Liver (tissue), 8 donors: ENCODE measurements at regions not wholly inside any gene's neighbourhood (a gene's known extent, or its start where the extent isn't known, plus 50 kb on each side); places are given as distances from the start of the nearest gene placed in this dataset.

Source experiments
- DNase-seq: peaks from one replicate; pipeline ENCODE4 v3.0.0-alpha.2; 2017; ENCODE audit warnings: low spot score
- H3K27ac ChIP-seq, 2 donors: one replicate each; pipeline ENCODE4 v1.7.0; 2013; ENCODE audit warnings: inconsistent platforms in 2 of 2, low read length in 2 of 2, control low read depth in 1 of 2, low read depth in 1 of 2, mild to moderate bottlenecking in 1 of 2
- H3K27me3 ChIP-seq, 4 donors: one replicate each; pipeline versions ENCODE4 v1.6.1 to v1.7.0; 2013; ENCODE audit warnings: low read length in 3 of 4, inconsistent platforms in 1 of 4, mild to moderate bottlenecking in 1 of 4, moderate library complexity in 1 of 4; ENCODE audit not compliant: control insufficient read depth in 4 of 4, insufficient read depth in 4 of 4
- H3K36me3 ChIP-seq, 4 donors: one replicate each; pipeline versions ENCODE4 v1.6.1 to v1.7.0; 2013; ENCODE audit warnings: low read length in 3 of 4, mild to moderate bottlenecking in 3 of 4, low read depth in 1 of 4, moderate library complexity in 1 of 4; ENCODE audit not compliant: control insufficient read depth in 4 of 4, insufficient read depth in 3 of 4
- H3K4me1 ChIP-seq, 4 donors: one replicate each; pipeline versions ENCODE4 v1.6.1 to v1.7.0; 2013; ENCODE audit warnings: low read length in 3 of 4, mild to moderate bottlenecking in 3 of 4, moderate library complexity in 1 of 4; ENCODE audit not compliant: control insufficient read depth in 4 of 4, insufficient read depth in 4 of 4
- H3K4me3 ChIP-seq, 3 donors: one replicate each; pipeline versions ENCODE4 v1.6.1 to v1.7.0; 2013; ENCODE audit warnings: low read length in 3 of 3, control low read depth in 1 of 3, low read depth in 1 of 3, mild to moderate bottlenecking in 1 of 3
- H3K9ac ChIP-seq, 2 donors: one replicate each; pipeline ENCODE4 v1.7.0; 2013; ENCODE audit warnings: low read length in 2 of 2, mild to moderate bottlenecking in 2 of 2, moderate library complexity in 2 of 2, control low read depth in 1 of 2, low read depth in 1 of 2
- H3K9me3 ChIP-seq, 4 donors: one replicate each; pipeline versions ENCODE4 v1.6.1 to v1.7.0; 2013; ENCODE audit warnings: low read length in 3 of 4; ENCODE audit not compliant: control insufficient read depth in 4 of 4
- FOXA1 ChIP-seq: IDR thresholded peaks from 2 replicates; pipeline ENCODE4 v1.6.1; 2016; ENCODE audit warnings: antibody characterized with exemption
- GABPA ChIP-seq, 2 donors: IDR thresholded peaks in 1 of 2; conservative IDR thresholded peaks in 1 of 2; 2 replicates each; pipeline ENCODE4 v1.6.1; 2016; ENCODE audit warnings: antibody characterized with exemption in 2 of 2, mild to moderate bottlenecking in 1 of 2, moderate library complexity in 1 of 2
- HNF4A ChIP-seq, 2 donors: conservative IDR thresholded peaks; 2 replicates each; pipeline ENCODE4 v1.6.1; 2016; ENCODE audit warnings: antibody characterized with exemption in 2 of 2, mild to moderate bottlenecking in 2 of 2
- HNF4G ChIP-seq: IDR thresholded peaks from 2 replicates; pipeline ENCODE4 v1.6.1; 2016; ENCODE audit warnings: antibody characterized with exemption
- NR2F2 ChIP-seq: IDR thresholded peaks from 2 replicates; pipeline ENCODE4 v1.6.1; 2016; ENCODE audit warnings: antibody characterized with exemption
- RAD21 ChIP-seq, 2 donors: IDR thresholded peaks; 2 replicates each; pipeline ENCODE4 v1.6.1; 2016; ENCODE audit warnings: antibody characterized with exemption in 2 of 2, mild to moderate bottlenecking in 2 of 2
- RXRA ChIP-seq, 2 donors: IDR thresholded peaks; 2 replicates each; pipeline ENCODE4 v1.6.1; 2017 to 2018; ENCODE audit warnings: antibody characterized with exemption in 2 of 2, mild to moderate bottlenecking in 1 of 2
- TAF1 ChIP-seq: conservative IDR thresholded peaks from 2 replicates; pipeline ENCODE4 v1.6.1; 2016; ENCODE audit warnings: antibody characterized with exemption, mild to moderate bottlenecking
- YY1 ChIP-seq: IDR thresholded peaks from 2 replicates; pipeline ENCODE4 v1.6.1; 2016; ENCODE audit warnings: antibody characterized with exemption, mild to moderate bottlenecking
- WGBS: extraction: QIAGEN DNeasy Blood & Tissue Kit; methylation state at CpG from one replicate; pipeline ENCODE4 v1.1.7; 2013; 5-methylcytosine and 5-hydroxymethylcytosine counted together
- TF ChIP-seq, protein P1 (sequence below): IDR thresholded peaks from 2 replicates; pipeline ENCODE4 v1.6.1; 2016; ENCODE audit warnings: antibody characterized with exemption
- TF ChIP-seq, protein P2 (sequence below): IDR thresholded peaks from 2 replicates; pipeline ENCODE4 v1.6.1; 2016; ENCODE audit warnings: antibody characterized with exemption
- TF ChIP-seq, protein P3 (sequence below): fragments of 150-350 bp; IDR thresholded peaks from 2 replicates; pipeline ENCODE4 v1.5.1; 2017; ENCODE audit warnings: improper control_type of control experiment, low read depth, low read length; ENCODE audit not compliant: missing input control
- TF ChIP-seq, protein P4 (sequence below): IDR thresholded peaks from 2 replicates; pipeline ENCODE4 v1.6.1; 2016; ENCODE audit warnings: antibody characterized with exemption, mild to moderate bottlenecking
- TF ChIP-seq, protein P5 (sequence below): IDR thresholded peaks from 2 replicates; pipeline ENCODE4 v1.6.1; 2016; ENCODE audit warnings: antibody characterized with exemption
- donor health status: healthy.
- donor health status: healthy.
- donor health status: healthy.
- donor health status: healthy.
- donor health status: healthy.

DNA sequence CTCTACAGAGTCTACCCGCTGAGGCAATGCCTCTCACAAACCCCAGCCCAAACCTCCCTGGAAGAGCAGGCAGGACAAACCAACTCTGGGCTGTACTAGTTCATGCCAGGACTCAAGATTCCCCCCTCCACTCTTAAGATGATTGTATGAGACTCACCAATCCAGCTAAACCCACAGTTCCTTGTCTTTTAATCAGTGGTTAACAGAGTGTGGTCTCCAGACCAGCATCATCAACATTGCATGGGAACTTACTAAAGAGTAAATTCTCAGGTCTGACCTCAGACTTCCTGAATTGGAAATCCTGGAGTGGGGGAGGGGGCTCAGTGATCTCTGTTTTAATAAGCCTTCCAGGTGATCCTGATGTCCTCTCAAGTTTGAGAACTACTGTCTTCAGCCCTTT is 240.9 kb downstream of the GAS1 start:
- WGBS, result 93% methylated on average over 1 of the region's 1 CpG
- no peak for DNase-seq
- H3K9me3 ChIP-seq, result no peaks in the 10 kb centered on the region
- no peaks in the 10 kb centered on the region for H3K27me3 ChIP-seq
- H3K4me1 ChIP-seq, result no peaks in the 10 kb centered on the region
- no peak overlapping the region for H3K9ac ChIP-seq
- TF ChIP-seq TAF1 (no peak), RXRA (IDR thresholded peaks at IDR 0.05) (no peak), FOXA1 (no peak), HNF4A (conservative IDR thresholded peaks at IDR 0.05) (no peak), HNF4G (no peak)
- TF ChIP-seq, protein P1, sequence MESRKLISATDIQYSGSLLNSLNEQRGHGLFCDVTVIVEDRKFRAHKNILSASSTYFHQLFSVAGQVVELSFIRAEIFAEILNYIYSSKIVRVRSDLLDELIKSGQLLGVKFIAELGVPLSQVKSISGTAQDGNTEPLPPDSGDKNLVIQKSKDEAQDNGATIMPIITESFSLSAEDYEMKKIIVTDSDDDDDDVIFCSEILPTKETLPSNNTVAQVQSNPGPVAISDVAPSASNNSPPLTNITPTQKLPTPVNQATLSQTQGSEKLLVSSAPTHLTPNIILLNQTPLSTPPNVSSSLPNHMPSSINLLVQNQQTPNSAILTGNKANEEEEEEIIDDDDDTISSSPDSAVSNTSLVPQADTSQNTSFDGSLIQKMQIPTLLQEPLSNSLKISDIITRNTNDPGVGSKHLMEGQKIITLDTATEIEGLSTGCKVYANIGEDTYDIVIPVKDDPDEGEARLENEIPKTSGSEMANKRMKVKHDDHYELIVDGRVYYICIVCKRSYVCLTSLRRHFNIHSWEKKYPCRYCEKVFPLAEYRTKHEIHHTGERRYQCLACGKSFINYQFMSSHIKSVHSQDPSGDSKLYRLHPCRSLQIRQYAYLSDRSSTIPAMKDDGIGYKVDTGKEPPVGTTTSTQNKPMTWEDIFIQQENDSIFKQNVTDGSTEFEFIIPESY, result no peak
- TF ChIP-seq, protein P2, sequence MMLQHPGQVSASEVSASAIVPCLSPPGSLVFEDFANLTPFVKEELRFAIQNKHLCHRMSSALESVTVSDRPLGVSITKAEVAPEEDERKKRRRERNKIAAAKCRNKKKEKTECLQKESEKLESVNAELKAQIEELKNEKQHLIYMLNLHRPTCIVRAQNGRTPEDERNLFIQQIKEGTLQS, result no peak
- no peak overlapping the region for H3K4me3 ChIP-seq
- H3K27ac ChIP-seq, result no peak overlapping the region
- no peaks in the 10 kb centered on the region for H3K36me3 ChIP-seq

DNA sequence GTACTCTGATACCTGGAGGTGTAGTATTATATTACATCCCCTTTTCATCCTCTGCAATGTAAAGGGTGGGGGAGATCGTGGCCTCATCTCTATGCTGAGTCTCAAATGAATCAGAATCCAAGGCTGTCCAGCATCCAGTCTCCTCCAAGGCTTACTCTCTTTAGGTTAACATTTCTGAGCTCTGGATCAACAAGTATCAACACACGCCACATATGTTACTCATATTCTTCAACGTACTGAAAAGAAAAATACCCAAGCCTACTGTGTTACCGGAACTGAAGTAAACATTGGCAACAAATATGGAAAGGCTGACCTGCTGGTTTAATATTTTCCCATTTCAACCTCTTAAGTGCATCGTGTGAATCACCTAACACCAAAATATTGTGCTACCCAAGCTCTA is 241.8 kb downstream of the GAS1 start:
- DNase-seq, result no peak
- TF ChIP-seq FOXA1 (no peak), HNF4G (no peak), YY1 (no peak), RXRA (IDR thresholded peaks at IDR 0.05) (no peak), RAD21 (IDR thresholded peaks at IDR 0.05) (no peak)
- TF ChIP-seq, protein P3, sequence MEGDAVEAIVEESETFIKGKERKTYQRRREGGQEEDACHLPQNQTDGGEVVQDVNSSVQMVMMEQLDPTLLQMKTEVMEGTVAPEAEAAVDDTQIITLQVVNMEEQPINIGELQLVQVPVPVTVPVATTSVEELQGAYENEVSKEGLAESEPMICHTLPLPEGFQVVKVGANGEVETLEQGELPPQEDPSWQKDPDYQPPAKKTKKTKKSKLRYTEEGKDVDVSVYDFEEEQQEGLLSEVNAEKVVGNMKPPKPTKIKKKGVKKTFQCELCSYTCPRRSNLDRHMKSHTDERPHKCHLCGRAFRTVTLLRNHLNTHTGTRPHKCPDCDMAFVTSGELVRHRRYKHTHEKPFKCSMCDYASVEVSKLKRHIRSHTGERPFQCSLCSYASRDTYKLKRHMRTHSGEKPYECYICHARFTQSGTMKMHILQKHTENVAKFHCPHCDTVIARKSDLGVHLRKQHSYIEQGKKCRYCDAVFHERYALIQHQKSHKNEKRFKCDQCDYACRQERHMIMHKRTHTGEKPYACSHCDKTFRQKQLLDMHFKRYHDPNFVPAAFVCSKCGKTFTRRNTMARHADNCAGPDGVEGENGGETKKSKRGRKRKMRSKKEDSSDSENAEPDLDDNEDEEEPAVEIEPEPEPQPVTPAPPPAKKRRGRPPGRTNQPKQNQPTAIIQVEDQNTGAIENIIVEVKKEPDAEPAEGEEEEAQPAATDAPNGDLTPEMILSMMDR, result no peak
- H3K27ac ChIP-seq, result no peak overlapping the region
- H3K4me1 ChIP-seq, result no peaks in the 10 kb centered on the region
- no peak overlapping the region for H3K4me3 ChIP-seq
- H3K27me3 ChIP-seq, result no peaks in the 10 kb centered on the region
- WGBS, result 80% methylated on average over 5 of the region's 5 CpGs
- no peak overlapping the region for H3K9ac ChIP-seq
- H3K9me3 ChIP-seq, result no peaks in the 10 kb centered on the region
- no peaks in the 10 kb centered on the region for H3K36me3 ChIP-seq

DNA sequence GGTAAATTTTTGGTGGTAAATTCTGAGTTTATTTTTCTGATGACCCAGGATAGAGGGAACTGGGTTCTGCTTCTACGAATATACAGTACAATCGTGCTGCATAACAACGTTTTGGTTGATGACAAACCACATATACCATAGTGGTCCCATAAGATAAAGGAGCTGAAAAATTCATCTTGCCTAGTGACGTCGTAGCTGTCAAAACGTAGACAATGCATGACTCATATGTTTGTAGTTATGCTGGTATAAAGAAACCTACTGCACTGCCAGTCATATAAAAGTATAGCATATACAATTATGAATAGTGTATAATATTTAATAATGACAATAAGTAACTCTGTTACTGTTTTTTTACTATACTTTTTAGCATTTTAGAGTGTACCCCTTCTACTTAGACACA is 244.0 kb downstream of the GAS1 start:
- H3K36me3 ChIP-seq, result no peaks in the 10 kb centered on the region
- H3K4me3 ChIP-seq, result no peak overlapping the region
- no peak overlapping the region for H3K9ac ChIP-seq
- no peak for DNase-seq
- H3K9me3 ChIP-seq, result no peaks in the 10 kb centered on the region
- H3K27me3 ChIP-seq, result peaks cover 0 to 2% (median 0%) of the 10 kb centered on the region in 4 donors
- WGBS, result 53% methylated on average over 6 of the region's 6 CpGs
- TF ChIP-seq HNF4G (no peak), GABPA (IDR thresholded peaks at IDR 0.05 in 1 of 2, conservative IDR thresholded peaks at IDR 0.05 in 1 of 2) (no peak), NR2F2 (no peak), TAF1 (no peak), RXRA (IDR thresholded peaks at IDR 0.05) (no peak), YY1 (no peak)
- TF ChIP-seq, protein P4, sequence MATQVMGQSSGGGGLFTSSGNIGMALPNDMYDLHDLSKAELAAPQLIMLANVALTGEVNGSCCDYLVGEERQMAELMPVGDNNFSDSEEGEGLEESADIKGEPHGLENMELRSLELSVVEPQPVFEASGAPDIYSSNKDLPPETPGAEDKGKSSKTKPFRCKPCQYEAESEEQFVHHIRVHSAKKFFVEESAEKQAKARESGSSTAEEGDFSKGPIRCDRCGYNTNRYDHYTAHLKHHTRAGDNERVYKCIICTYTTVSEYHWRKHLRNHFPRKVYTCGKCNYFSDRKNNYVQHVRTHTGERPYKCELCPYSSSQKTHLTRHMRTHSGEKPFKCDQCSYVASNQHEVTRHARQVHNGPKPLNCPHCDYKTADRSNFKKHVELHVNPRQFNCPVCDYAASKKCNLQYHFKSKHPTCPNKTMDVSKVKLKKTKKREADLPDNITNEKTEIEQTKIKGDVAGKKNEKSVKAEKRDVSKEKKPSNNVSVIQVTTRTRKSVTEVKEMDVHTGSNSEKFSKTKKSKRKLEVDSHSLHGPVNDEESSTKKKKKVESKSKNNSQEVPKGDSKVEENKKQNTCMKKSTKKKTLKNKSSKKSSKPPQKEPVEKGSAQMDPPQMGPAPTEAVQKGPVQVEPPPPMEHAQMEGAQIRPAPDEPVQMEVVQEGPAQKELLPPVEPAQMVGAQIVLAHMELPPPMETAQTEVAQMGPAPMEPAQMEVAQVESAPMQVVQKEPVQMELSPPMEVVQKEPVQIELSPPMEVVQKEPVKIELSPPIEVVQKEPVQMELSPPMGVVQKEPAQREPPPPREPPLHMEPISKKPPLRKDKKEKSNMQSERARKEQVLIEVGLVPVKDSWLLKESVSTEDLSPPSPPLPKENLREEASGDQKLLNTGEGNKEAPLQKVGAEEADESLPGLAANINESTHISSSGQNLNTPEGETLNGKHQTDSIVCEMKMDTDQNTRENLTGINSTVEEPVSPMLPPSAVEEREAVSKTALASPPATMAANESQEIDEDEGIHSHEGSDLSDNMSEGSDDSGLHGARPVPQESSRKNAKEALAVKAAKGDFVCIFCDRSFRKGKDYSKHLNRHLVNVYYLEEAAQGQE, result no peak
- TF ChIP-seq, protein P5, sequence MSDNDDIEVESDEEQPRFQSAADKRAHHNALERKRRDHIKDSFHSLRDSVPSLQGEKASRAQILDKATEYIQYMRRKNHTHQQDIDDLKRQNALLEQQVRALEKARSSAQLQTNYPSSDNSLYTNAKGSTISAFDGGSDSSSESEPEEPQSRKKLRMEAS, result no peak
- TF ChIP-seq, protein P2, result no peak
- no peak overlapping the region for H3K27ac ChIP-seq
- H3K4me1 ChIP-seq, result no peaks in the 10 kb centered on the region
